NCI-H146 (cell line): ENCODE measurements at regions not wholly inside any gene's neighbourhood (a gene's known extent, or its start where the extent isn't known, plus 50 kb on each side); places are given as distances from the start of the nearest gene placed in this dataset.

Experiments
- DNase-seq: peaks from one replicate; lab custom pipeline; 2025; lab: John Stamatoyannopoulos, UW

DNA sequence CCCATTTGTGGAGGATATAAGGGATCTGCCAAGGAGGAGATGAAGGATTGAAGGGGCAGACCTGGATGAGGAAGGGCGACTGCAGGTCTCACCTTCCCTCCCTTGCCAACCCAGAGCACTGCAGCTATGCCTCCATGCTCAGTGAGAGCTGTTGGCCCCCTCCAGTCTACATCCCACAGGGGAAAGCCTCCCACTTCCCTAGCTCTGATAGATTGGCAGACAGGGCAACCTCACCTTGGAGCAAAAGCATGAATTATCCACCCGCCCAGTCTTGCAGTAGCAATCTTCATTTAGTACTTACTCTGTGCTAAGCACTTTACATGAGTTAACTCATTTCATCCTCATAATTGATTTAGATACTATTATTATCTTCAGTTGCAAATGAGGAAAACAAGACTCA is 70.4 kb upstream of the SMNDC1 start:
- no peak for DNase-seq

DNA sequence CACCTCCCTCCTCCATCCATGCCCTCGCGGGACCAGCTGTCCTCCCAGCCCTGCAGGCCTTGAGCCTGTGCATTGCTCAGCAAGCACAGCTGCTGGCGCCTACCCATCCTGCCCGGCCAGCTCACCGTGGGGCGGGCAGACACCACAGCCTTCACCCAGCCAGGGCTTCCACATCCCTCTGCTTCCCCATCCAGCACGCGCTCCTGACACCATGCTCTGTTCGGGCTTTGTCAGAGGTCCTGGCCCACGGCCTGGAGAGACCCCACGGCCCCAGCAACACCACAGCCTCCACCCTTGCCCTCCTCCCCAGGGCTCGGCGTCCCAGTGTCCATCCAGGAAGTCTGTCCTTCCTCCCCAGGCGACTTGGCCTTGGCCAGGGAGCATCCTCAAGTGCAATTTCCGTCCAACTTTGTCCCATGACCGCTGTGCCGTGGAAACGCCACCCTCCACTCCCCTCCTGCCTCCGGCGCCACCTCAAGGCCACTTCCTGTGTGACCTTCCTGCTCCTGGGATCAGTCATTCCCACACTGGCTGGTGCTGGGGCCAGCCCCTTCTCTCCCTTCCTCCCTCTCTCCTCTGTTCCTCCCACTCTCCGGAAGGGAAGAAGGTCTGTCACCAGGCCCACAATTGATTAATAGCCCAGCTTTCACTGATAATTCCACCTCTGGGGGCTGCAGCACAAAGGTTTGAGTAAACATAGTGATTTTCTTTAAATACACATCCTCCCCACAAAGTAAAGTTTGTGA is 71.5 kb upstream of the SMNDC1 start:
- no peak for DNase-seq

DNA sequence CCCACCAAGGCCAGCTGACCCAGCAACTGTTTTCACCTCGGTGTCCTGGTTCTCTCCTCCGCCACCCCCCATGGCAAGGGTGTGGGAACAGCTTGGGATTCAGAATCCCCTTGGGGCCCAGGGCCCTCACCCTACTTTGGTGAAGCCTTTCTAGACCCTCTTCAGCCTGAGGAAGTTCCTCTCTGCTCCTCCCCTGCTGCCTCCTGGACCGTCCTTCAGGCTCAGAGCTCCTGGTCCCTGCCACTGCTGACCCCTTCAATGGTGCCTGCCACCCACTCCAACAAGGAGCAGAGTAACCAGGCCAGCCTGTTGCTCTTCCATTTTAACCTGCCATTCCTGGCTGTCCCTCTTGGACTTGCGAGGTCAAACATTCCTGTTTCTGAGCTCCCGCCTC is 72.0 kb upstream of the SMNDC1 start:
- no peak for DNase-seq

DNA sequence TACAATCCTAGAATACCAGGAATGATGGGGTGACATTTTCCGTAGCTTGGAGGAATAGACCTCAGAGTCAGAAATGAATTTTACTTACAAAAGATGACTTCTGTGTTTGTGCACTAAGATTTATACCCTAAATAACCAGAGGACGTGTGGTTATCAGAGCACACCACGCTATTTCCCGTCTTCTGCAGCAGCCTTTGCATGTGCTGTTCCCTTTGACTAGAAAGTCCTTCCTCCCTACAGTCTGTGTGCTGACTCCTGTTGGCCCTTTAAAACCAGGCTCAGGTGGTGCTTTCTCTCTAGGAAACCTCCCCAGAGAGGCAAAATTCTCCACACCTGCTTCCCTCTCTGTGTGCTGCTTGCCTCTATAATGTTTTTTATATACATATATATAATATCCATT is 73.3 kb upstream of the SMNDC1 start:
- no peak for DNase-seq

DNA sequence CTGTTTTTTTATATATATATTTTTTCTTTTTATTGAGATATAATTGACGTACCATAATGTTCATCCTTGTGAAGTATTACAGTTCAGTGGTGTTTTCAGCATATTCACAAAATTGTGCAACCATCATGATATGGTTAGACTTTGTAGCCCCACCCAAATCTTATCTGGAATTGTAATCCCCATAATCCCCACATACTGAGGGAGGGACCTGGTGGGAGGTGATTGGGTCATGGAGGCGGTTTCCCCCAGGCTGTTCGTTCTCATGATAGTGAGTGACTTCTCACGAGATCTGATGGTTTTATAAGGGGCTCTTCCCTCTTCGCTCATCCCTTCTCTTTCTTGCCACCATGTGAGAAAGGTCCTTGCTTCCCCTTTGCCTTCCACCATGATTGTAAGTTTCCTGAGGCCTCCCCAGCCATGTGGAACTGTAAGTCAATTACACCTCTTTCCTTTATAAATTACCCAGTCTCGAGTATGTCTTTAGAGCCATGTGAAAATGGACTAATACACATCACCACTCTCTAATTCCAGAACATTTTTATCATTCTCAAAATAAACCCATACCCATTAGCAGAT is 73.9 kb upstream of the SMNDC1 start:
- DNase-seq: no peak

DNA sequence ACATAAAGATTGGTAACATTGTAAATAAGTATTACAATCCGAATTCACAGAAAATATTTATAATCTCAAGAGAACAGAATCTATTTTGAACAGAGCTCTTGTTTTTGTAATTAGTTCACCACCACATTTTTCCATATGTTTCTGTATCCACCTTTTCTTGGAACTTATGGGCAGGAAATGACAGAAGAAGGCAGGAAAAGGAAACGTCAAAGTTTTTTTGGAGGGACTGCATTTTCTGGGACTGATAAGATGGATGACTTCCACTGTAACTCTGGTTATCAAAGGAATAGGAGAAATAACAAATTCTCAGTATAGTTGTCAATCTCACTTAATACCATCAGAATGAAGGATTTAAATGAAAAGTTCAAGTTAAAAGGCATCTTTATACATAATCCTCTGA is 75.1 kb upstream of the SMNDC1 start:
- no peak for DNase-seq

DNA sequence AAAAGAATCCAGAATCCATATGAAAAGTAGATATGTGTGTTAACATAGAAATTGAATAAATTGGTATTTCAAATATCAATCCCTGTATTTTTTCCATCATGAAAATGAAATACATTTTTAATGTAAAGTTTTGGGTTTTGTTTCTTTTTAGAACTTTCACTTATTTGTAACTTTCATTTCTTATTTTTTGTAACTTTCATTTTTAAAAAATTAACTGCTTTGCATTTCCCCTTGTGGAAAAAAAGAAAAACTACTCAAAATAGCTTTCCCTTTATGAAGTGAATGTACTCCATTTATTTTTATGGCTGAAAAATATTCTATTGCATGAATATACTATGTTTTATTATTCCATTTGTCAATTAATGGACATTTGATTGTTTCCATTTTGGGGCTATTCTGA is 75.6 kb upstream of the SMNDC1 start:
- DNase-seq: no peak

DNA sequence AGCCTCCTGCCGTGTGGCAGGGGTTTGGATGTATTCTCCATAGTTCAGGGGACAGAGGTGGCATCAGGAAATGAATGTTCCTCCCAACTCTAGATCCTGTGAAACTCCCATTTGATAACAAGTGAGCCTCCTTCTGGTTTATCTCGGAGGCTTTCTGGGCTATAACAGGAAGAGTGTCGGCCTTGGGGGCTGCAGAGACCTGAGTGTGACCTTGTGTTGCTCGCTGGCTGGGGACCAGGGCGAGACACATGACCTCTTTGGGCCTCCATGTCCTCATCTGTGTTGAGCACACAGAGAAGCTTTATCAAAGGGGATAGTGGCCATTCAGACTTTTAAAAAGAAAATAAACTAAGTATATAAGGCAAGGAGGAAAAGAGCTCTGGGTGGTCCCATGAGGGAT is 78.0 kb upstream of the SMNDC1 start:
- no peak for DNase-seq

DNA sequence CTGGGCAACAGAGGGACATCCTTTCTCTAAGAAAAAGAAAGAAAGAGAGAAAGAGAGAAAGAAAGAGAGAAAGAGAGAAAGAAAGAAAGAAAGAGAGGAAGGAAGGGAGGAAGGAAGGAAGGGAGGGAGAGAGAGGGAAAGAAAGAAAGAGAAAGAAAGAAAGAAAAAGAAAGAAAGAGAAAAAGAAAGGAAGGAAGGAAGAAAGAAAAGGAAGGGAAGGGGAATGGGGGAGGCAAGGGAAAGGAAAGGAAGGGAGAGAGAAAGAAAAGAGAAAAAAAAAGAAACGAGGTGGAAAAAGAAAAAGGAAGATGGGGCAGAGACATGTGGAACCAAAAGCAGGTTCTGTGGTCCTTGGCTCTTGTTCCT is 82.9 kb upstream of the SMNDC1 start:
- no peak for DNase-seq

DNA sequence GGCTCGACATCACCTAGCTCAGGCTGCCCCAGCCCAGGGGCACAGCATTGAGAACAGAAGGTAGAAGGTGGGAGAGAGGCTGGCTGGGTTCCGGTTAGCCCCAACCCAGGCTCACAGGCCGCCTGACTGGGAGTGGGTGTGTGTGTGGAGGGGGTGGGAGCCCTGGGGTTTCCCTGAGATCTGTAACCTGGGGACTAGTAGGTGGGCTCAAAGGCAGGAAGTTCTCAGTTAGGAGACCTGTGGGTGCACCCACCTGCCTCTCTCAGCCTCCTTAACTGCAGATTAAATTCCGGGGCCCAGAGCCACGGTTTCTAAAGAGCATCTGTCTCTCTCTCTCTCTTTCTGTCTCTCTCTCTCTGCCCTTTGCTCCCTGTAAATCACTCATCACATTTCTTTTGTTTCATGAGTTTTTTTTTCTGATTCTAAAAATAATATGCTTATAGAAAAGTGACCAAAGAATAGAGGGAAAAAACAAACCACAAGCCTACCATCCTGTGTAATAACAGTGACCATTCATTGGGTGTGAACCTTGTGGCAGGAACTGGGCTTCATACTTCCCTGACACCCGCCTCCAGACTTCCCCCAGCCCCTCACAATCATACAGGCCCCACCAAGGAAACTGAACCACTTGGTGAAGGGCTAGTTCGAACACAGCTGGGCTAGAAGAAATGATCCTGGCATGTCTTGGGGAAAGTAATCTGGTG is 83.4 kb upstream of the SMNDC1 start:
- DNase-seq: no peak

DNA sequence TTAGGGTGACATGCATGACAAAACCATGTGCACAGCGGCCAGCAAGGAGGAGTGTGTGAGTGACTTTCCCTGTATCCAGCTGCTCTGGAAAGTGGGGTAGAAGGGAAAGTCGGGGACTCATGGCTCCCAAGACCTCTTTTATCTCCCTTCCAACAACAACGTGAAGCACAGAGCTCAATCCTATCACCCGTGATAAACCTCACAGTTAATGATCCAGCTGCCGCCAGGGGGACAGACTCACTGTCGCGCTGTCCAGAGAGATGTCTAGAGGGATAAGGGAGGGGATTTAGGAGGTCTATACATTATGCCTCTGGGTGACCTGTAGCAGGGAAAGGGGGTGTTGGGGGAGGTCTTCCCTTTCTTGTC is 84.0 kb upstream of the SMNDC1 start:
- no peak for DNase-seq

DNA sequence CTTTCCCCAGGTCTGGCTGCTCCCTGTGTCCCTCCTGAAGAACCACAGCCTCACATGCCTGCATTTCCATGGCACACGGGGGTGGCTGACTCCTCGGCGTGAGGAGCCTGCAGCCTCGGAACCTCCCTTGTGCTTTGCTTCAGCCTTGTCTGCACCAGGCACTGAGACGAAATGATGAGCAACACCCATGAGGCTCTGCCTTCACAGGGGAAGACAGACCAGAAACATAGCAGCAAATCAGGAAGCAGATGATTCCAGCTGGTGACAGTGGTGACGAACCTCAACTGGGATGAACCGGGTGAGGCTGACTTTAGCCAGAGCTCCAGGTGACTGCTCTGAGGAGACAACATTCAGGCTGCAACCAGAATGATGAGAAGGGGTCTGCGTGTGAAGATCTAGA is 84.5 kb upstream of the SMNDC1 start:
- DNase-seq: no peak

DNA sequence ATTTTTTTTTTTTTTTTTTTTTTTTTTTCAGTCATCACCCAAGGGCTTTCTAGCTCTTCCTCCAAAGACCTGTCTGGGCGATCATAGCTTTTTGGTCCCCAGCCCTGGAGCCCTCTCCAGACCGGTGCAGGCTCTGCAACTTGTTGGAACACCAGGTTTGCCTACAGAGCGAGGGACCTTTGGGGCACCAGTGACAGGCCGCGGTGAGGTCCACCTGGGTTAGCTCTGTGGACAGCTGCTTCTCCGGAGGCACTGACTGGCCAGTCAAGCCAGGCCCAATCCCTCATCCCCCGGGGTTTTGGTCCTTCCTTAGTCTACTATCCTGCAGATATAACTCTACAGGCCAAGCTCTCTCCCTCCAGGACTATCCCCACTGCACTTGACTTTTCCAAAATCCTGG is 86.8 kb upstream of the SMNDC1 start:
- DNase-seq: no peak

DNA sequence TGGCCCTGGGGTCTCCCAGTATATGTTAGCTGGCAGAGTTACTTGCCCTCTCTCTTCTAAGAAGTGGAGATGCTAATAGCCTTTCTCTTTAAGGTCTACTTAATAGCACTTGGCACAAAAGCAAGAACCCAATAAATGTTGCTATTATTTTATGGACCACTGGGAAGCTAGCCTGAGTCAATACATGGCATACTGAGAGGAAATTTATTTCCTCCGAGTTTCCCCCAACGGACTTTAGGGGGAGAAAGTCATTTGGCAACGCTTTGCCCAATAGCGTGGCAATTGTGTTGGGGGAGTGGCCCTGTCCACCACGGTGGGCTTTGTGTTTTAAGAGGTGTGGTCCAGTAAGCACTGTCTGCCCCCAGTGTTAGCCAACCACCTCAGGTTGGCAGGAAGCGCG is 87.4 kb upstream of the SMNDC1 start:
- DNase-seq: no peak

DNA sequence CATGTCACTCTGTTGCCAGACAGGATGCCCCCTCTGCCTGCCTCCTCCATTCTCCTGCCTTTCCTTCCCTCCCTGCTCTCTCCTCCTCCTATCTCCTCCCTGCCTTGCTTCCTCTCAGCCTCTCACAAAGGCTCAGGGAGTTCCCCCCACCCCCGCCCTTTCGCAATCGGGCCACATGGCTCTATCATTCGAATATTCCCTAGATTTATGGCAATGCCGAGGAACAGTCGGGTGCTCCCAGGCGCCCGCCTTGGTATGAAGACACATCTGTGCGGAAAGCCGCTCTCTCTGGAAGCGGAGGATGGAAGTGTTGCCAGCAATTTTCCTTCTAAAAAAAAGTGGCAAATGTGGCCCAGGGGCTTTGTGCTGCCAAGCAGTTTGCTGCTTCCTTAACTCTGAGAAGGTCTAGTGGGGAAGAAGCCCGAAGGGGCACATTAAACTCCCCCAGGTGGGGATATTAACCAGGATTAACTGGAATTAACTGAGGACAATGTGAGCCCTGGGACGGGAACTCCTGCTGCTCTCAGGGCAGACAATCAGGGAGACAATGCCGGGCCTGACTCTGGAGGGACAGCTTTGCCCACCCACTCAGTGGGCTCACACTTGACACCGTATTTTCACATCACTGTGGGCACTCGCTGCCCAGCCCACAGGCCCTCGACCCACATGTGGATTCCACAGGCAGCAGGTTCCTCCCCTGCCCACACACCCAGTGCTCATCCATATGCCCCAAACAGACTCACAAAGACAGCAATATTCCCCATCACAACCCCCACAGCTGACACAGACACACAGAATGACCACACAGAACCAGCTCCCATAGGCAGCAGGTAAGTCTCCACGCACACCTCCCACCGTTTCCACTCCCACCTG is 88.4 kb upstream of the SMNDC1 start:
- DNase-seq: no peak

DNA sequence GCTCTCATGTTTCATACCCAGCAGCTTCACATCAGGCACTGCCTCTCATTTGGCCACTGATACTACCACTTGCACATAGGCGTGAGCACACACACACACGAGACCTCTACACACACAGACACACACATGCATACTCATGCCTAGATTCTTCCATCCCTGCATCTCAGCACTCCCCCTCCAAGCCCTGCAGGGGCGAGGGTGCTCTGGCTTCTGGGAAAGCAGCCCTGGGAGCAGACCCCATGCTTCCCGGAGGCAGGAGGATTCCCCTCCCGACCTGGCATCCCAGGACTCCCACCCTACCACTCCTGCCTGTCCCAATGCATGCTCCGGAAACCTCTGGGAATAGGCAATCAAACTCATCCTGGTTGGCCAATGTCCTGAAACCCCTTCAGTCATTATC is 89.1 kb upstream of the SMNDC1 start:
- DNase-seq: no peak

DNA sequence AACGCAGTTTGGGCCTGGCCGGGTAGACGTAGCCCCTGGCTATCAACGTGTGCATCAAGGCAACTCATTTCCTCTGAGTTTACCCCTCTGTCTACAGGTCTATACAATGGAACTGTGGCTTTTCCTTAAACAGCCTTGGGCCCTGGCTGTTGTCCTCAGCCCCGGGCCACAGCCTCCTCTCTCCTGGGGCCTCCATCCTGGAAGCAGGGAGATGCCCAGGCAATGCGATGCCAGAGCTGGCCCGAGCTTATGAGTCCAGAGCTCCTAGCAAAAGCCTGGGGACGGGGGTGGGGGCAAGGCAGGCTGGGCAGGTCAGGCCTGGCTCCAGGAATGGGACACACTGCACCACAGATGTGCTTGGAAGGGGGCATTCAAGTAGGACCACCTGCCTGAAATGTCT is 89.6 kb upstream of the SMNDC1 start:
- DNase-seq: no peak

DNA sequence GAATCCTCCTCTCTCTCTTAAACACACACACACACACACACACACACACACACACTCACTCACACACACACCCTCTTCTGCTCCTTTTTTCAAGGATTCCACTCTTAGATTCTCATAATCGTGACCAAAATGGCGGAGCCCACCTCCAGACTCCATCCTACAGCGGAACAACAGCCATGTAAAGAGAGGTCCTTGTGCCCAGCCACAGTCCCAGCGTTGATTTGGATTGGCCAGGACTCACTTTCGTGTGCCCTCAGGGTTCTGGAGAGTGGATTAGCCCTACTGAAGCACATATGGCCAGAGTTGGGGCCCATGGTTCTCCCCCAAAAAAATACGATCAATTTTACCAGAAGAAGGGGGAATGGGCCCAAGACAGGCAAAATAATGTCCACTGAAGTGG is 90.2 kb upstream of the SMNDC1 start:
- no peak for DNase-seq

DNA sequence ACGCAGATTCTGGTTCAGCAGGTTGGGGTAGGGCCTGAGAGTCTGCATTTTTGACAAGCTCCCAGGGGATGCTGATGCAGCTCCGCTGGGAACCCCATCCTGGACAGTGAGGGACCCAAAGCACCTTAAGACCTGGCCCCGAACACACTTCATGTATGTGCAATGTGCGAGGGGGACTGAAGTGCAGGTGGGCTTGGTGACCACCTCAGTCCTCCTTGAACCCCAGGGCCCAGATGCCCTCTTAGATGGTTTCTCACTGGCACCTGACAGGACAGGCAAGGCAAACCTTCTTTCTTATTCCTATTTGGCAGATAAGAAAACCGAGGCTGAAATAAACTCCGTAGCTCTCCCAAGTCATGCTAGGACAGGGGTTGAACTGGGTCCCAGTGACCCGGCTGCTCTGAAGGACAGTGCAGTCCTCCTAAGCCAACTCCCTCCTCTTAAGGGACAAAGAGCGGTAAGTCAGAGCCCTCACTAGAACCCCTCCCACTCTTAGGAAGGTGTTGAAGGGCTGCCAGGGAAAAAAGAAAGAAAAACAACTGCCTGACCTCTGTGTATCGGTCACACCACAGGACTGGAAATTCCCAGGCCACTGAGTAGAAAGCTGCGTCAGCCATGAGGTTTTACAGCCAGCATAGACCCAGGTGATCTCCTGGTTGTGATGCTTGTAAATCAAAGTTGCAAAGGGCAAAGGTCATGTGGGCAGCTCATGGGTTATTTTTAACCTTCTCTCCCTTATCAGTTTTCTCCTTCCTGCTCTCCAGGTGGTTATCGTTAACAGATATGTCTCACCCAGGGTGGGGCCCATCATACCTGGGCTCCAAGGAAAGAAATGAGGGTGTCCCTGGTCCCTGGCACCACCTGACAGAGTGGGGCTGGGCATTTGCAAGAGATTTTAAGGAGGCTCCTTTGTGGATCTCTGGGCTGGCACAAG is 90.9 kb upstream of the SMNDC1 start:
- no peak for DNase-seq

DNA sequence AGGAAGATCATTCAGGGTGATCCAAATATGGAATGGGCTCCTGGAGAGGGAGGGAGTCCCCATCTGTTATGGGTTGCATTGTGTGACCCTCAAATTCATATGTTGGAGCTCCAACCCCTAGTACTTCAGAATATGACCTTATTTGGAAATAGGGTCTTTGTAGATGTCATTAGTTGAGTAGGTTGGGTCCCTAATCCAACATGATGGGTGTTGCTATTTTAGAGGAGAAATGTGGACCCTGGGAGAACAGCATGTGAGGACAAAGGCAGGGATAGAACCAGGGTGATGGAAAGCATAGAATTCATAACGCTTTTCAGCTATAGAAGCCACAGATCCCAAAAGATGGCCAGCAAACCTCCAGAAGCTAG is 91.5 kb upstream of the SMNDC1 start:
- no peak for DNase-seq

DNA sequence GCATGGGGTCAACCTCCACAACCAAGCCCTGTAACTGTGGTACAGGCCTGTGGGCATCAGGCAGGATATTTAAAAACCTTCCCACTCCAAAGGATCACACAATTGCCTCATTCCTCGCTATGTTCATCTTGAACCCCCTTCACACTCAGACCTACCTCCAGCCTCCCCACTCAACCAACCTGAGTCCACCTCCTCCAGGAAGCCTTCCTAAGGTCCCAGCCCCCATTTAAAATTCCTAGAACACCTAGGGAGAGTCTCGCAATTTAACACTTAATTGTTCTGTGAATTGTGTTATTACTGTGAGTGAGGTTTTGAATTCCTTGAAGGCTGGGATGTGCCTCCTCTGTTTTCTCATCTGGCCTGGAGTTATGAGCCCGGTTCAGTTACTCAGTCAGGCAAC is 93.1 kb upstream of the SMNDC1 start:
- DNase-seq: no peak
